ENCODE measurements at regions not wholly inside any gene's neighbourhood (a gene's known extent, or its start where the extent isn't known, plus 50 kb on each side); places are given as distances from the start of the nearest gene placed in this dataset.

GRCh38 chr4:1510931-1511330 lies 104.7 kb upstream of the NKX1-1 start:
- no TSS peak for BruUV-seq (replicated peaks)
- TF ChIP-seq CTCF (IDR thresholded peaks at IDR 0.05; ENCODE audit: insufficient read depth in 1 of 2, low read depth in 1 of 2, low read length in 1 of 2, severe bottlenecking in 1 of 2, unreplicated experiment in 1 of 2) = no peak
- H3K36me3 ChIP-seq (ENCODE audit: control insufficient read depth, insufficient read depth, low read length) = no peaks in the 10 kb centered on the region
- ChIA-PET CTCF (no interaction called here), POLR2A (no interaction called here)
- H3K27ac Mint-ChIP-seq (ENCODE audit: unreplicated experiment) = no peak overlapping the region
- no peaks in the 10 kb centered on the region for H3K9me3 ChIP-seq
- H3K4me1 Mint-ChIP-seq (ENCODE audit: low read depth, unreplicated experiment) = no peaks in the 10 kb centered on the region
- H3K4me3 Mint-ChIP-seq (ENCODE audit: unreplicated experiment) = no peak overlapping the region
- intact Hi-C loops (cut with micrococcal nuclease; ENCODE audit: unreplicated experiment) = no loop called here
- H3K27me3 ChIP-seq (replicated peaks; ENCODE audit: control insufficient read depth, insufficient read depth, low read length) = no peaks in the 10 kb centered on the region; the same call in 1 of the 2 replicates
- peaks cover 18% of the 10 kb centered on the region for H3K27me3 Mint-ChIP-seq (ENCODE audit: insufficient read depth, unreplicated experiment)
- peaks cover 5% of the 10 kb centered on the region for H3K36me3 Mint-ChIP-seq (ENCODE audit: insufficient read depth, unreplicated experiment)
- no peaks in the 10 kb centered on the region for H3K4me1 ChIP-seq
- no peak for DNase-seq
- no peaks in the 10 kb centered on the region for H3K9me3 Mint-ChIP-seq (ENCODE audit: unreplicated experiment)
- H3K4me3 ChIP-seq (ENCODE audit: low read depth, low read length) = no peak overlapping the region

GRCh38 chr4:1509366-1509765 lies 103.1 kb upstream of the NKX1-1 start:
- intact Hi-C loops (cut with micrococcal nuclease; ENCODE audit: unreplicated experiment) = no loop called here
- H3K27me3 Mint-ChIP-seq (ENCODE audit: insufficient read depth, unreplicated experiment) = peaks cover 20% of the 10 kb centered on the region

GRCh38 chr4:1508161-1509160 lies 102.2 kb upstream of the NKX1-1 start:
- intact Hi-C loops (cut with micrococcal nuclease; ENCODE audit: unreplicated experiment) = no loop called here
- H3K36me3 ChIP-seq (ENCODE audit: control insufficient read depth, insufficient read depth, low read length) = no peaks in the 10 kb centered on the region
- POLR2A ChIA-PET = no interaction called here
- no peaks in the 10 kb centered on the region for H3K4me1 ChIP-seq
- H3K27me3 ChIP-seq (replicated peaks; ENCODE audit: control insufficient read depth, insufficient read depth, low read length) = no peaks in the 10 kb centered on the region; the same call in 1 of the 2 replicates
- Mint-ChIP-seq H3K36me3 (ENCODE audit: insufficient read depth, unreplicated experiment) (peaks cover 5% of the 10 kb centered on the region), H3K27ac (ENCODE audit: unreplicated experiment) (no peak overlapping the region), H3K9me3 (ENCODE audit: unreplicated experiment) (no peaks in the 10 kb centered on the region), H3K27me3 (ENCODE audit: insufficient read depth, unreplicated experiment) (peaks cover 20% of the 10 kb centered on the region), H3K4me3 (ENCODE audit: unreplicated experiment) (no peak overlapping the region), H3K4me1 (ENCODE audit: low read depth, unreplicated experiment) (no peaks in the 10 kb centered on the region)
- H3K4me3 ChIP-seq (ENCODE audit: low read depth, low read length) = no peak overlapping the region
- TF ChIP-seq CTCF (IDR thresholded peaks at IDR 0.05; ENCODE audit: insufficient read depth in 1 of 2, low read depth in 1 of 2, low read length in 1 of 2, severe bottlenecking in 1 of 2, unreplicated experiment in 1 of 2) = no peak
- DNase-seq = peak in 1 of 2 experiments; percentile 29
- CTCF ChIA-PET = no interaction called here
- no peaks in the 10 kb centered on the region for H3K9me3 ChIP-seq
- BruUV-seq (replicated peaks) = no TSS peak

More at GRCh38 chr4:1509366-1509765, 103.1 kb upstream of the NKX1-1 start:
- BruUV-seq (replicated peaks) = no TSS peak
- ChIA-PET CTCF (no interaction called here), POLR2A (no interaction called here)
- Mint-ChIP-seq H3K36me3 (ENCODE audit: insufficient read depth, unreplicated experiment) (peaks cover 5% of the 10 kb centered on the region), H3K4me3 (ENCODE audit: unreplicated experiment) (no peak overlapping the region), H3K9me3 (ENCODE audit: unreplicated experiment) (no peaks in the 10 kb centered on the region), H3K27ac (ENCODE audit: unreplicated experiment) (no peak overlapping the region), H3K4me1 (ENCODE audit: low read depth, unreplicated experiment) (no peaks in the 10 kb centered on the region)
- H3K36me3 ChIP-seq (ENCODE audit: control insufficient read depth, insufficient read depth, low read length) = no peaks in the 10 kb centered on the region
- TF ChIP-seq CTCF (IDR thresholded peaks at IDR 0.05; ENCODE audit: insufficient read depth in 1 of 2, low read depth in 1 of 2, low read length in 1 of 2, severe bottlenecking in 1 of 2, unreplicated experiment in 1 of 2) = no peak
- H3K4me3 ChIP-seq (ENCODE audit: low read depth, low read length) = no peak overlapping the region
- no peaks in the 10 kb centered on the region for H3K9me3 ChIP-seq
- no peaks in the 10 kb centered on the region; the same call in 1 of the 2 replicates for H3K27me3 ChIP-seq (replicated peaks; ENCODE audit: control insufficient read depth, insufficient read depth, low read length)
- no peak for DNase-seq
- H3K4me1 ChIP-seq = no peaks in the 10 kb centered on the region

Measured in Caco-2 (cell line).